ENCODE measurements at regions not wholly inside any gene's neighbourhood (a gene's known extent, or its start where the extent isn't known, plus 50 kb on each side); places are given as distances from the start of the nearest gene placed in this dataset.

GRCh38 chr20:21809961-21810523, 104.6 kb downstream of the PAX1 start:
- Histone ChIP-seq H3K79me2 (ENCODE audit: control insufficient read depth, insufficient read depth, low read length) (no peaks in the 10 kb centered on the region), H2AFZ (ENCODE audit: low read depth, low read length) (no peak overlapping the region), H3K9me1 (ENCODE audit: control insufficient read depth, insufficient read depth, low read length) (no peaks in the 10 kb centered on the region), H3K36me3 (ENCODE audit: control insufficient read depth, insufficient read depth, low read length) (no peaks in the 10 kb centered on the region), H3K4me3 (no peak overlapping the region), H3K27ac (ENCODE audit: extremely low read depth, low read depth, low read length) (no peak overlapping the region), H3K9ac (ENCODE audit: insufficient read depth in 1 of 2, low read depth in 2 of 2, low read length in 2 of 2) (no peak overlapping the region), H3K9me3 (replicated peaks; ENCODE audit: control insufficient read depth, insufficient read depth, low read depth, low read length) (no peaks in the 10 kb centered on the region), H3K4me2 (ENCODE audit: insufficient read depth, low read length) (no peak overlapping the region), H3K27me3 (ENCODE audit: control insufficient read depth in 2 of 2, insufficient read depth in 2 of 2, low read length in 2 of 2) (peaks cover 0 to 10% of the 10 kb centered on the region in 2 experiments; a peak in 1 of 5 replicates), H4K20me1 (replicated peaks; ENCODE audit: control insufficient read depth, insufficient read depth, low read length) (no peaks in the 10 kb centered on the region), H3K4me1 (replicated peaks in 1 of 2; ENCODE audit: control insufficient read depth in 2 of 2, insufficient read depth in 2 of 2, low read length in 2 of 2) (peaks cover 0 to 6% of the 10 kb centered on the region in 2 experiments; a peak in 1 of 5 replicates)
- FAIRE-seq (no peak), ATAC-seq (no peak), DNase-seq (ENCODE audit: extremely low read depth in 1 of 4, low spot score in 3 of 4) (no peak)
- in situ Hi-C loops (cut with MboI): no loop called here
- intact Hi-C loops (cut with micrococcal nuclease): loop anchor here (5.0 kb wide), 2 partner anchors 437 to 502 kb away; no protein-coding TSS in a partner anchor
- ChIA-PET CTCF (ENCODE audit: low intra/inter-chr PET ratio) (no interaction called here), POLR2A (no interaction called here)
- BruUV-seq (replicated peaks): no TSS peak
- WGBS (ENCODE audit: insufficient coverage, low coverage, missing lambda C conversion rate): 0% methylated on average over 10 of the region's 18 CpGs
- TF ChIP-seq TBP (optimal IDR thresholded peaks at IDR 0.05; ENCODE audit: low read depth, low read length) (no peak), ZNF445 (CRISPR knock-in tag; IDR thresholded peaks at IDR 0.05; ENCODE audit: low read depth) (no peak)

- in situ Hi-C loops (cut with MboI) (no loop called here), intact Hi-C loops (cut with micrococcal nuclease) (loop anchor here (5.0 kb wide), 2 partner anchors 438 to 503 kb away; no protein-coding TSS in a partner anchor)
- Histone ChIP-seq H3K27ac (ENCODE audit: extremely low read depth, low read depth, low read length) (no peak overlapping the region), H3K9ac (ENCODE audit: insufficient read depth in 1 of 2, low read depth in 2 of 2, low read length in 2 of 2) (no peak overlapping the region), H3K9me3 (replicated peaks; ENCODE audit: control insufficient read depth, insufficient read depth, low read depth, low read length) (no peaks in the 10 kb centered on the region), H3K36me3 (ENCODE audit: control insufficient read depth, insufficient read depth, low read length) (no peaks in the 10 kb centered on the region), H3K9me1 (ENCODE audit: control insufficient read depth, insufficient read depth, low read length) (no peaks in the 10 kb centered on the region), H3K4me3 (no peak overlapping the region), H3K27me3 (ENCODE audit: control insufficient read depth in 2 of 2, insufficient read depth in 2 of 2, low read length in 2 of 2) (peaks cover 0 to 10% of the 10 kb centered on the region in 2 experiments; a peak in 1 of 5 replicates), H3K4me2 (ENCODE audit: insufficient read depth, low read length) (no peak overlapping the region), H2AFZ (ENCODE audit: low read depth, low read length) (no peak overlapping the region), H3K79me2 (ENCODE audit: control insufficient read depth, insufficient read depth, low read length) (no peaks in the 10 kb centered on the region), H4K20me1 (replicated peaks; ENCODE audit: control insufficient read depth, insufficient read depth, low read length) (no peaks in the 10 kb centered on the region), H3K4me1 (replicated peaks in 1 of 2; ENCODE audit: control insufficient read depth in 2 of 2, insufficient read depth in 2 of 2, low read length in 2 of 2) (peaks cover 0 to 6% of the 10 kb centered on the region in 2 experiments; a peak in 1 of 5 replicates)
- CTCF ChIA-PET (ENCODE audit: low intra/inter-chr PET ratio): interaction anchor here (0.7 to 1.4 kb wide), 3 partner anchors 9 to 875 kb away, joined by 3 to 7 read pairs (median 4); no protein-coding TSS in a partner anchor
- WGBS (ENCODE audit: insufficient coverage, low coverage, missing lambda C conversion rate): 8% methylated on average over 16 of the region's 31 CpGs
- FAIRE-seq: no peak
- BruUV-seq (replicated peaks): no TSS peak
- peak; percentile 55 to 73 (median 72) for DNase-seq (ENCODE audit: extremely low read depth in 1 of 4, low spot score in 3 of 4)
- ATAC-seq: peak; percentile 90
- POLR2A ChIA-PET: no interaction called here
- TF ChIP-seq CREM (IDR thresholded peaks at IDR 0.05; ENCODE audit: low read depth): no peak
- no peak for TF ChIP-seq HES1 (IDR thresholded peaks at IDR 0.05; ENCODE audit: low read depth)
Observed at GRCh38 chr20:21808863-21809664, 103.6 kb downstream of the PAX1 start.

Data from K562 (cell line).